PC-9 (cell line): ENCODE measurements at regions not wholly inside any gene's neighbourhood (a gene's known extent, or its start where the extent isn't known, plus 50 kb on each side); places are given as distances from the start of the nearest gene placed in this dataset.

ENCODE experiments used
- BruUV-seq: library from RNA; stranded (reverse); fragments of 400-500 nt; replicated peaks from 2 replicates; lab custom pipeline; 2021; lab: Mats Ljungman, UMichigan
- CTCF ChIA-PET: fragments of 300-600 bp; sonication (Branson Sonifier 250); formaldehyde crosslinking; loops from one replicate; lab custom pipeline; 2022; ENCODE audit warnings: antibody characterized with exemption; lab: Charles Lee
- POLR2A ChIA-PET: fragments of 300-600 bp; sonication (Branson Sonifier 250); formaldehyde crosslinking; loops from one replicate; lab custom pipeline; 2022; ENCODE audit warnings: antibody characterized with exemption; ENCODE audit not compliant: unreplicated experiment; lab: Charles Lee
- DNase-seq, 2 experiments: peaks; one replicate each; pipeline versions ENCODE4 v3.0.0 to v3.0.0-alpha.2; 2015 to 2022; ENCODE audit warnings: mixed read lengths in 1 of 2
- H2AFZ ChIP-seq: fragments of 200-600 bp; sonication (generic); 2 replicates; pipeline ENCODE4 v1.8.1; 2017; ENCODE audit warnings: antibody characterized with exemption
- H3F3A ChIP-seq: fragments of 200-600 bp; sonication (generic); 2 replicates; pipeline ENCODE4 v1.8.1; 2017; ENCODE audit warnings: antibody characterized with exemption, mild to moderate bottlenecking, low read depth; ENCODE audit not compliant: insufficient read depth
- H3K27ac ChIP-seq: fragments of 200-600 bp; sonication (generic); 2 replicates; pipeline ENCODE4 v1.6.1; 2016; ENCODE audit warnings: mixed run types
- H3K27me3 ChIP-seq: fragments of 200-600 bp; sonication (generic); 2 replicates; pipeline ENCODE4 v1.6.1; 2016; ENCODE audit warnings: low read depth, mixed run types; ENCODE audit not compliant: insufficient read depth
- H3K36me3 ChIP-seq: fragments of 200-600 bp; sonication (generic); 2 replicates; pipeline ENCODE4 v1.6.1; 2016; ENCODE audit warnings: low read depth, mixed run types
- H3K4me1 ChIP-seq: fragments of 200-600 bp; sonication (generic); replicated peaks from 2 replicates; pipeline ENCODE4 v1.6.1; 2016; ENCODE audit warnings: mixed run types; ENCODE audit not compliant: insufficient read depth
- H3K4me2 ChIP-seq: fragments of 200-600 bp; sonication (generic); 2 replicates; pipeline ENCODE4 v1.6.1; 2017; ENCODE audit warnings: mixed run types
- H3K4me3 ChIP-seq: fragments of 200-600 bp; sonication (generic); 2 replicates; pipeline ENCODE4 v1.6.1; 2016; ENCODE audit warnings: mixed run types
- H3K79me2 ChIP-seq: fragments of 200-600 bp; sonication (generic); 2 replicates; pipeline ENCODE4 v1.6.1; 2017; ENCODE audit warnings: low read depth, mixed run types
- H3K9me2 ChIP-seq: fragments of 200-600 bp; sonication (generic); 2 replicates; pipeline ENCODE4 v1.8.1; 2017; ENCODE audit warnings: mild to moderate bottlenecking; ENCODE audit not compliant: insufficient read depth
- H3K9me3 ChIP-seq: fragments of 200-600 bp; sonication (generic); 2 replicates; pipeline ENCODE4 v1.8.1; 2016; ENCODE audit warnings: low read depth; ENCODE audit not compliant: insufficient read depth
- H4K20me1 ChIP-seq: fragments of 200-600 bp; sonication (generic); 2 replicates; pipeline ENCODE4 v1.8.1; 2017; ENCODE audit not compliant: insufficient read depth
- CTCF ChIP-seq: fragments of 200-600 bp; sonication (generic); conservative IDR thresholded peaks from 2 replicates; pipeline ENCODE4 v1.6.1; 2017; ENCODE audit warnings: mixed run types, antibody characterized with exemption, mild to moderate bottlenecking, moderate library complexity
- EZH2 ChIP-seq: fragments of 200-600 bp; sonication (generic); IDR thresholded peaks from 2 replicates; pipeline ENCODE4 v1.8.0; 2017; ENCODE audit warnings: antibody characterized with exemption, low read depth
- intact Hi-C: fragments of 100-400 bp; cut with micrococcal nuclease; formaldehyde crosslinking; loops from one replicate; pipeline ENCODE4 v1.10.0; 2022; ENCODE audit not compliant: unreplicated experiment

- ChIA-PET POLR2A (no interaction called here), CTCF (no interaction called here)
- no peaks in the 10 kb centered on the region for H3K79me2 ChIP-seq
- TF ChIP-seq CTCF, result no peak
- intact Hi-C loops, result no loop called here
- no peaks in the 10 kb centered on the region for H3F3A ChIP-seq
- no peaks in the 10 kb centered on the region for H3K9me3 ChIP-seq
- no TSS peak for BruUV-seq
- H3K4me1 ChIP-seq, result no peaks in the 10 kb centered on the region
- no peak overlapping the region for H3K4me3 ChIP-seq
- no peaks in the 10 kb centered on the region for H4K20me1 ChIP-seq
- no peak for DNase-seq
- peaks cover 77% of the 10 kb centered on the region for H3K27me3 ChIP-seq
- H3K4me2 ChIP-seq, result no peak overlapping the region
- no peak overlapping the region for H2AFZ ChIP-seq
- H3K27ac ChIP-seq, result no peak overlapping the region
- H3K9me2 ChIP-seq, result no peaks in the 10 kb centered on the region
- no peaks in the 10 kb centered on the region for H3K36me3 ChIP-seq
Observed at GRCh38 chr4:8770518-8771257, 101.0 kb downstream of the HMX1 start.

DNA sequence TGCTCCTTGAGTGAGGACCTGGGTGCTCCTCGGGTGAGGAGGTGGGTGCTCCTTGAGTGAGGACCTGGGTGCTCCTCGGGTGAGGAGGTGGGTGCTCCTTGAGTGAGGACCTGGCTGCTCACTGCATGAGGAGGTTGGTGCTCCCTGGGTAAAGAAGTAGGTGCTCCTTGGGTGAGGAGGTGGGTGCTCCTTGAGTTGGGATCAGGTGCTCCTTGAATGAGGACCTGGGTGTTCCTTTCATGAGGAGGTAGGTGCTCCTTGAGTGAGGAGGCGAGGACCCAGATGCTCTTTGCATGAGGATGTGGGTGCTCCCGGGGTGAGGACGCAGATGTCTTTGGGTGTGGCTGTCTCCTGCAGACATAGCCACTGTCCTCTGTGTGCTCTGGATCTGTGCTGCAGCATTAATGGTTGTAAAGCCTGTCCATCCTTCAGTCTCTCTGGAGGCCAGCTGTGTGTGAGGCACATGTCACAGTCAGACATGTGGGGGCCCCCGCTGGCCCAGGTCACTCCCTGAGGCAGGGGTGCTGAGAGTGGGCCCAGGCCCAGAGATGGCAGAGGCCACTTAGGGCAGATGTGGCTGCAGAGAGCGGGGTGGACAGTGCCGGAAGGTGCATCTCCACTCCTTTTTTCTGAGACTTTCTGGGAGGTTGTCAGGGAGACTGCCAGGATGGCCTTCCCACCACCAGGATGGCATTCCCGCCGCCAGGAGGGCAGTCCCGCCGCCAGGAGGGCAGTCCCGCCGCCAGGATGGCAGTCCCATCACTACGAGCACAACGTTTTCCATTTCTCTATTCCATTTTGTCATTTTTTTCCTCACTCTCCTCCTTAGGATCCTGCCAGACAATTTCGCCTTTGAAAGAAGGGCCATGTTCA, 101.8 kb downstream of the HMX1 start:
- intact Hi-C loops, result no loop called here
- POLR2A ChIA-PET, result no interaction called here
- Histone ChIP-seq H3K4me2 (no peak overlapping the region), H3K4me1 (no peaks in the 10 kb centered on the region), H3K27me3 (peaks cover 74% of the 10 kb centered on the region), H2AFZ (no peak overlapping the region), H3K79me2 (no peaks in the 10 kb centered on the region), H3K9me2 (no peaks in the 10 kb centered on the region), H3K27ac (no peak overlapping the region), H3F3A (no peaks in the 10 kb centered on the region), H4K20me1 (no peaks in the 10 kb centered on the region), H3K36me3 (no peaks in the 10 kb centered on the region), H3K9me3 (no peaks in the 10 kb centered on the region), H3K4me3 (no peak overlapping the region)
- CTCF ChIA-PET, result no interaction called here
- DNase-seq, result no peak
- BruUV-seq, result no TSS peak
- TF ChIP-seq CTCF (no peak), EZH2 (no peak)

- CTCF ChIA-PET, result no interaction called here
- Histone ChIP-seq H3K36me3 (no peaks in the 10 kb centered on the region), H4K20me1 (no peaks in the 10 kb centered on the region), H3K4me2 (no peak overlapping the region), H3K9me2 (no peaks in the 10 kb centered on the region), H3K9me3 (no peaks in the 10 kb centered on the region), H2AFZ (no peak overlapping the region), H3K4me3 (no peak overlapping the region), H3K27me3 (peaks cover 68% of the 10 kb centered on the region), H3F3A (no peaks in the 10 kb centered on the region), H3K79me2 (no peaks in the 10 kb centered on the region), H3K4me1 (no peaks in the 10 kb centered on the region), H3K27ac (no peak overlapping the region)
- no peak for TF ChIP-seq CTCF
- no peak for TF ChIP-seq EZH2
- BruUV-seq, result no TSS peak
- POLR2A ChIA-PET, result no interaction called here
- intact Hi-C loops, result no loop called here
- DNase-seq, result no peak
Observed at GRCh38 chr4:8768357-8768999, 103.2 kb downstream of the HMX1 start.
